ENCODE measurements at regions not wholly inside any gene's neighbourhood (a gene's known extent, or its start where the extent isn't known, plus 50 kb on each side); places are given as distances from the start of the nearest gene placed in this dataset.

GRCh38 chr1:147852706-147853225, 49.8 kb upstream of the GJA8 start:
- FAIRE-seq, result no peak
